Activated CD4-positive, alpha-beta T cell treated with anti-CD3 and anti-CD28 coated beads for 48 hours (primary cell): ENCODE measurements at regions not wholly inside any gene's neighbourhood (a gene's known extent, or its start where the extent isn't known, plus 50 kb on each side); places are given as distances from the start of the nearest gene placed in this dataset.

Source experiments
- DNase-seq: peaks from one replicate; pipeline ENCODE4 v3.0.0-alpha.2; 2020

DNA sequence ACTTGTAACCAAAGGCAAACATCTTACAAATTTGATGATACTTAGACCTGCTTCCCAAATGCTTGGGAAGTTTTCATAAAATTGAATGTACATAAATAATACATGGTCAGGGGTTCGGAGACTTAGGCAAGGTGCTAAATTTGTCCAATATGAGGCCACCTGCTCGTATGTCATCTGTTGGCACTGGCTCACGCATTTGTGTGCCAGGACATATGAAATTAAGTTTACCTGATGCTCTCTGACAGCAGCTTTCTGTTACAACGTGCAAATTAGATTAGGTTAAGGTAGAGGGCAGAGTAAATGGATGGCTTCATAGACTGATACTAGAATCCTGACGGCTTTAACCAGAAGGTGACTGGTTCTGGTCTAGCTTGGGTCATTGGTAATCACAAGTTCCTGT, 970.3 kb upstream of the RBFOX1 start:
- DNase-seq, result no peak

DNA sequence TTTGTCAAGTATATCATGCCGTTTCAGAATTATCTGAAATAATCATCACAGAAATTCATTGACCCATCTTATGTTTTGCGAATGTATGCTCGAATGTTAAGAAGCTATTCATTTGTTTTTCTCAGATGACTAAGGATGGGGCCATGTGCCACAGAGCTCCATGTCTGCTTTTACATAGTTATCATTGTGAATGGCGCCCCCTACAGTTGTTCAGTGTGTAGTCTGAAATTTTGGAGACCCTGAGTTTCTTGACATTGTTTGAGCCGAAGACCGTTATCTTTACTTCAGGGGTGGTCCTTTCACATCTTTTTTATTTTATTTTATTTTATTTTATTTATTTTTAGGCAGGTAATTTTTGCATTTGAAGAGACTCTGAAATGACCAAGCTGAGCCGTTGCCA, 972.0 kb upstream of the RBFOX1 start:
- no peak for DNase-seq

DNA sequence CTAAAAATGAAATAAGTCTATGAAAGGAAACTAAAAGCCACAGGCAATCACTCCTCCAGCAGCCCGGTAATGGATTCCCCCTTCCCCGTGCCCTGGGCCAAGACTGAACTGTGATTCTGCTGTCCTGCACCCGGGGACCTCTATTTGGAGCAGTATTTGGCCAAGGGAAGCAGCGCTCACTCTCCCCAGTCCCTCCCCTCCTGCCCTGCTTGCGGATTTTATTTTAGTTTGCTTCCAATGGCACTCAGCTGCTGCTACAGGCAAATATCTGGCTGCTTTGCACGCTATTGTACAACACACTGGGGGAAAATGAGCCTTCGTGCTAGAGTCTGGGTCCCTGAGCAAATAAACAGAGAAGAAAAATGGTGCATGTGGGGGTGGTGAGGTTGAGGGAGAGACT, 975.7 kb upstream of the RBFOX1 start:
- DNase-seq, result no peak

DNA sequence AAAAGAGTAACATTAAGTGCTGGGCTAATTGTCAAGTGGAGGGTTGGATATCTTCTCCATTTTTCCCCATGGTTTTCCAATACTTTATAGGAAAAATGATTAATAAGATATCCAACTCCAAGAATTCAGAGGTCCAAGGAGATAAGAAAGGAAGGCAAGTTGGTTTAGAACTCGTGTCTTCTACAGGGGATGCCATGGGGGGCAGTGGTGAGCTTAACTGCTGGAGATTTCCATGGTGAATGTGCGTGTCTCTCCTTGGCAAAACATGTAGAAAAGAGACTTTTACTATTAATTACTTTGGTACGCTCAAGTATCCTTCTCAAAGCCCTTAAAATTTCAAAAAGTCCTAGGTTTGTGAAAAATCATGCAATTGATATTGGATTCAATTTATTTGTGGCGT, 982.9 kb upstream of the RBFOX1 start:
- no peak for DNase-seq

DNA sequence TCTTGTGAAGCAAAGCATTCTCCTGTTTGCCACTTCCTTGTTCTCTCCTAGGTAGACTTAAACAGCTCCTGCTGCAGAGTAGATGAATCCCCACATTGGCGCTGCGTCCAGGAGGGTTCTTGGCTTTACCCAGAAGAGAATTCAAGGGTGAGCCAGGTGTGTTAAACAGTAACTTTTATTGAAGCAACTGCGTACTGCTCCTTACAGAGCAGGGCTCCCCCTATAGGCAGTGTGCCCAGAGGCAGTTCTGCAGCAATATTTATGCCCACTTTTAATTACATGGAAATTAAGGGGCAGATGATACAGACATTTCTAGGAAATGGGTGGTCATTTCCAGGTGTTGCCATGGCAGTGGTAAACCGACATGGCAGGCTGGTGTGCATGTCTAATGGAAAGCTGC, 987.6 kb upstream of the RBFOX1 start:
- DNase-seq, result no peak

DNA sequence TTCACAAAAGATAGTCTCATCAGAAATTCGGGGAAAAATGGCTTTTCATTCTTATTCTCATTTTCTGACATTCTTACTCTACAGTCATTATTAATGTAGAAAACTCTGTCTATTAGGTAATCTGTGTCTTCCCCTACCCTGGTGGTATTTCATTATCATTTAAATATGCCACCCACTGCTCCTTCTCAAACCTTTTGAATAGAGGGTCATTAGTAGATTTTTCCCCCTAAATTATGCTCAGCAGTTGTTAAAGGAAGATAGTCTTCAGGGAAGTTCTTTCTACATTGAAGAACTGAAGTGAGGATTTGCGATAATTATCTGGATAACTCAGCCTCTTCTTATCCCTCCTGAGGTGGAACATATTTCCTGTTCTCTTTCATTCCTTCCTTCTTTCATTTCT, 989.5 kb upstream of the RBFOX1 start:
- DNase-seq, result no peak

DNA sequence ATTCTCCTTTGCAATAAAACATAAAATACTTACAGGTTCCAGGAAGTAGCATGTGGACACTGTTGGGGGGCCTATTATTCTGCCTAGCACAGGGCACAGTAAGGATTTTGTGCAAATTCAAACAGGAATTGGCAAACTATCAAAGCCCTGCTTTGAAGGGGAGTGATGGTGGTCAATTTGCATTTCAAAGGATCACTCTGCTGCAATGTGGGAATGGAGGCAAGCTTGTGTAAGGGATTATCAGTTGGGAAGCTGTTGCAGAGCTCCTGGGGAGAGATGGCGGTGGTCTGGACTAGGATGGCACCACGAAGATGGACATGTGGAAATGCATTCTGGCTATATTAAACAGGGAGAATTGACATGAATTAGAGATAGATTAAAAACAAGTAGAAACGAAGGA, 990.7 kb upstream of the RBFOX1 start:
- no peak for DNase-seq

DNA sequence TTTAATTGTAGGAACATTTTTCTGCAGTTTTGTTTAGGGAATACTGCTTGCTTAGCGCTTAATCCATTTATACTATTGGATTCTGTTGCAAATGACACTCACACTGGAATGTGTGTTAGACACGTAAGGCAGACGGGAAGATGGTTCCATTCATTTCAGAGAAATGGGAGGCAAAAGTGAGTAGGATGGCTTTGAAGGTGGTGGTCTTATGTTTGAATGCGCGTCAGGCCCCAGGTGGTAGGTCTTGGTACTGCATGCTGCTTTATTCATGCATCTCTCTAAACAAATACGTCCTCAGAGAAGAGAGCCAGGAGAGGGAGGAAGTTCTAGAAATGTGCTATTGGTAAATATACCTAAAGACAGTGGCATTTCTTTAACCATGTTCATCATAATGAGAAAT, 997.6 kb upstream of the RBFOX1 start:
- peak; percentile 12 for DNase-seq

DNA sequence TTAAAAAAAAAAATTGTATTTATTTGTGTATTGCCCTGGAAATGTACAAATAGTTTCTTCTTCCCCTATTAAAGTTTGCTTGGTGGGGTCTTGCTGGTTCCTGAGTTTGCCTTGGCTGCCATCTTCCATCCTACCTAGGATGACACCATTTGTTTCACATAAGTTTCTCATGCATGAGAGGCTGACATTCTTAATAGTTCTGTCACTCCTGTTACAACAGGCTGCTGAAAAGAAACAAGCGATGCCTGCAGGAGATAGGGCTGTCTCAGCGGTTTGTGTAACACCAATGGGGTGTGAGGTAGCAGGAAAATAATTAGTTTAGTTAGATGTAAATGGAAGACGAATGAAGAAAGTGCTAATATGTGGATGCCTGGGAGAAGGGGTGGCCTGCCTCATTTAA, 1000.9 kb upstream of the RBFOX1 start:
- no peak for DNase-seq

DNA sequence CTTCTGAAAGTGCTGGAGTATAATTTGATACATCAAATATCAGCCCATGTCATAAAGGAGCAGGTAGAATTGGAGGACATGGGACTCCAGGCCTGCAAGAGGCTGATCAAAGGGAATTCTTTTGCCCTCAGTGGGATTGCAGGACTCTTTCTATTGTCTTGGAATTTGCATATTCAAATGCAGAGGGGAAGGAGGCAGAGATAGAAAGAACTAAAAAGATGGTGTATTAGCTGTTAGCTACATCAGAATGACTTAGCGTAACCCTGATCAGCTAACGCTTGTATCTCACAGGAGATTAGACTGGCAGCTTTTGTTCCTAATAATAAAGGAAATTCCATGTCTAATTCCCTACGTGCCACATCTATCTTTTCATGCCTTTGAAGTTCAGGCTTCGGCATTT, 1014.7 kb upstream of the RBFOX1 start:
- no peak for DNase-seq

DNA sequence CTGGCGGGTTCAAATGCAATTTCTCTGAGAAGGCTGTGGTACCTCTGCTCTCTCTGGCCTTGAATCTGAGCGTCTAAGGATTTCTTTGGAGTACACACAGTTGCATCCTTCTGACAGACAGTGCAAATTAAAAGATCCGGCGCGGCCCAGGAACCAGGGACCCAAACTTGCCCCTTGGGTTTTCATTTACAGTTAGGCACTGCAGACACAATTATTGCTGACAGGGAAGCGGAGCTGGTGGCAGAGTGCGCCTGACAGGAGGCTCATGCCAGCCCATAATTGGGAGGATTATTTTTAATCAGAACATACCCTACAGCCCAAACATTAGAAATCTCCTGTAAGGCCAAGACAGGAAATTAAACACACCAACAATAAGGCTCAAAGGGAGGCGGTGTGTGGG, 1023.4 kb upstream of the RBFOX1 start:
- no peak for DNase-seq

DNA sequence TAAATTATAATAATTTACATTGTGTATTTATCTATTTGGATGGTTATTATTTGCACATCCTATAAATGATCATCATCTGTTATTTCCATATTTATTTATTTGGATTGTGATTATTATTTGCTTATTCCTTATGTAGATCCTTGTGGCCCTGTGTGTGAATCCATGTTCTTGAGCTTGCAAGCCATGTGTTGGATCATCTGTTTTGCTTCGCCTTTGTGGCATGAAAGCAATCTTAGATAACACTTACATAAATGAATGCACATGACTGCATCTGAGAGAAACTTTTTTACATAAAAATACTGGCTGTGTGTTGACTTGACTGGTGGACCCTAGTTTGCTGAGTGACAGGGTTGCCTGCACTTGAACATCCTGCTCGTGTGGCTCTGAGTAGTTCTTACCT, 1024.5 kb upstream of the RBFOX1 start:
- no peak for DNase-seq

DNA sequence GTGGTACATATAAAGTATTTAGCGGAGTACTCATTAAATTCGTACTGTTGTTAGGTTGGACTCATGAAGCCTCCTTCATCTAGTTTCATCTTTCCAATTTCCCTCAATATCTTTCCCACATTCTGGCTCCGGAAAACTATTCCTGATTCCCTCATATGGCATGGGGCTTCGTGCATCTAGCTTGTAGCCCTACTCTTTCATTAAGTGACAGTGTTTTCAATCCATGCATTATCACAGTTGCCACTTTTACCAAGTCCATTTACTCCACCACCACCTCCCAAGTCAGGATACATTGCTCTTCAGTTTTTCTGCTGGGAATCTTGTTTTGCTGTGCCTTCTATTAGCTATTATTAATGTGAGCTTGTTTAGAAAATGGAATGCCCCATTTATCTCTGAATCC, 1032.1 kb upstream of the RBFOX1 start:
- no peak for DNase-seq

DNA sequence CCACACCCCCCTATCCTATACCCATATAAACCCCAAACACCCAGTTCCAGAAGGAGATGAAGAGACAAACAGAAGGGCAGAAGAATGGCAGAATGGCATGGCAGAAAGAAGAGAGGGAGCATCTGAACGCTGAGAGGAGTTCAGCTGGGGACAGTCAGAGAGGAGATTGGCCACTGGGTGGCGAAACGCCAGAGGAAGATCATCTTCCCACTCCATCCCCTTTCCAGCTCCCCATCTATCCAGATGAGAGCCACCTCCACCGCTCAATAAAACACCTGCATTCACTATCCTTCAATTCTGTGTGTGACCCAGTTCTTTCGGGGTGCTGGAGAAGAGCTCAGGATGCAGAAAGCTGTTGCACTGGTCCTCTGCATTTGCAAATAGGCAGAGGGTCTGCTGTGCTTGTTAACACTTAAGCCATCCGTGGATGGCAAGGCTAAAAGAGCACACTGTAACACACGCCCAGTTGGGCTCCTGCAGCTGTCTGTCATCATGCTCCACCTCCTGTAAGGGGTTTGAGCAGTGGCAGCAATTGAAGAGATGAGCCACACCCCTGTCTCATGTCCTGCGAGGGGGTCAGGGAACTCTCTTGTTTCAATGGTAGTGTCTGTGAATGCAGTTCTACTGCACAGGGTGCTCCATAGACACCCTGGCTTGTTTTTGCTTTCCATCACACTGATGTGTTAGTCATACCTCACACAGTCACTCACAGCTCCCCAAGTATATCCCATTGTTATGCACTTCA, 1034.8 kb upstream of the RBFOX1 start:
- no peak for DNase-seq

DNA sequence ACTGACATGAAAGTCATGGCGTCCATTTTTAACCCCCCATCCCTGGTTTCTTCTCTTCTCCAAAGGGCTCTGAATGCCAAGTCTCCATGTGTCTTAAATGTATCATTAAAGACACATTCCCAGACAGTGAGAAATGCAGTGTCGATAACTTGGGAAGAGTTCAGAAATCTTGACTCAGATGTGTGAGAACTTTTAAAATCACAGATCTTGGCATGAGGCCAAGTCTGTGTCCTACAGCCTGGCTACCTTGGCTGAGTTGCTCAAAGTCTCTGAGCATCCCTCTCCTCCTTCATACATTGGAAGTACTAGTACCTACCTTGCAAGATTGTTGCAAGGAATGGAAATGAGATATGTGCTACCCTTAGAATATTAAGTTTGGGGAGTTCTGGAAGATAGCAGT, 1046.5 kb upstream of the RBFOX1 start:
- no peak for DNase-seq

DNA sequence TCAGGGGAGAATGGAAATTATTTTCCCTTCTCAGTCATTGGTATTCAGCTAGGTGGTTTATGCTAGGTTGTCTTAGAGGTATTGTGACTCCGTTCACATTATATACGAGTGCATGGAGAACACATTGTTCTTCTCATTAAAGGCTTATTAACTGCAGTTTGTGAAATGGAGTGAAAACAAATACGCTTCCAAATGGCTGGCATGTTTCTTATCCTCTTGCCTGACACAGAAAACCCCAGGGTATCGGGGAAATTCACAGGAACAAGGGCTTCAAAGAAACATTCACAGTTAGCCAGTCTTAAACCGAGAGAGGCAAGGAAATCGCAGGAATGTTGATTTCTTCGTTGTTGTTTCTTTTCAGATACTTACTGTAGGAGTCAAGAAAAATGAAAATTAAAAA, 1047.9 kb upstream of the RBFOX1 start:
- no peak for DNase-seq

DNA sequence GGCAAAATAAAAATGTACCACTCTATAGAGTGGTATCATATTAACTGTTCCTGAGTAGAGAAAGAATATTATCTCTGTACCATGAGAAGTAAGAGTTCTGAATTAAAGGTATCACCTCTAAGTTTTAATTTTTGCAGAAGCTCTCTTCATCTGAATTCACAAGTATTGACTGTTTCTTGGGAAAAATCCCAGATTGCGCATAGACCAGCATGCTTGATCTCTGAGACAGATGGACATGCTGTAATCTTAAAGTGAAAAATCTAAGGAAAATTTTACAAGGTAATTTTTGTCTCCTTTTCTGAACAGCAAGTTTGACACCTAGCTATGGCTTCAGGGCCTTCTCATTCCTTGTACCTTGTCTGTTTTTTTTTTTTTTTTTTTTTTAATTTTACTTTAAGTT, 1050.7 kb upstream of the RBFOX1 start:
- DNase-seq, result no peak

DNA sequence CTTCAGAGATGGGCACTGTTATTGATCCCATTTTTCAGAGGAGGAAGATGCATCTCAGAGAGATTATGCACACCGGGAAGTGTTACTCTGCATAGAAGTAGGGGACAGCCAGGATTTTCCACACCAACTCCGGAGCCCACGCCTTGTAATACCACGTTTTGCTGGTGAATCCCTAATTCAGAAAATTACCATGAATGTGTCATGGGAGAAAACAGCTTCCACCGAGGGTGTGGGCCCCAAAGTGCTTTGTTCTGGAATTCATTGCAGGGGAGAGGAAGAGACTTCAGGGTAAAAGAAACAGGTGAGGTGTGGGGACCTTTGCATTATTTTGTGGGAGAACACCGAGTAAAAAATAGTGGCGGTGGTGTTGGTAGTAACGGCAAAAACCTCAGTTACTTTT, 1051.4 kb upstream of the RBFOX1 start:
- DNase-seq, result no peak

DNA sequence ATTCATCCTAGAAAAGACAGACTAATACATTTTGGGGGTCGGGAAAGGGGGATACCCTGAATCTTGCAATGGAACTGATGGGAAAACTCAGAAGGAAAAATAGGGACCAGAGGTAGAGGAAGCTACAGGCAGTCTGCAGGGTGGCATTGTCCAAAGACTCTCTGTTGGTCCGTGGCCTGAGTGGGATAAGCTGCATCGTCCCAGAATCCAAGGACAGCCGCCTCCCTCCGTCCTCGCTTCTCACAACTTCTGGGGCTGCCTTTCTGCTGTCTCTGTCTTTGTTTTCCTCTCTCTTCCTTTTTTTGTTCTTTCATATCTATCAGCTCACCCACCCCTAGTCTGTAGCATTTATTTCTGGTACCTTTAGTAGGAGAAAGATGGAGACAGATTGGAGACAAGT, 1052.6 kb upstream of the RBFOX1 start:
- no peak for DNase-seq

DNA sequence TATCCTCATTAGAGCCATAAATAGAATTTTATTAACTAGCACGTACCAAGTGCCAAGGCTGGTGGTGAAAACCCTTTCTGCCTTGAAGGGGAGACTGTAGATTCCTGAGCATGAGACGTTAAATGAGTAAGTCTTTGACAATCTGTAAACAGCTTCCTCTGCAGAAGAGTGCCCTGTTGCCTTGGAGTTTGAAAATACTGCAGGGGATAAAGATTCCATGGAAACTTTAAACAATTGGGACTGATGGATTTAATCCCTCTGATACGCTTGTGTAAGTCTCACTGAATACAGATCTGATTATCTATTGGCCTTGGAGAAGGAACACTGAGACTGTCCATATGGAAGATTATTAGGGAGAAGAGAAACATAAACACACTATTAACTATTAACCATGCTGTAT, 1053.4 kb upstream of the RBFOX1 start:
- DNase-seq, result no peak

DNA sequence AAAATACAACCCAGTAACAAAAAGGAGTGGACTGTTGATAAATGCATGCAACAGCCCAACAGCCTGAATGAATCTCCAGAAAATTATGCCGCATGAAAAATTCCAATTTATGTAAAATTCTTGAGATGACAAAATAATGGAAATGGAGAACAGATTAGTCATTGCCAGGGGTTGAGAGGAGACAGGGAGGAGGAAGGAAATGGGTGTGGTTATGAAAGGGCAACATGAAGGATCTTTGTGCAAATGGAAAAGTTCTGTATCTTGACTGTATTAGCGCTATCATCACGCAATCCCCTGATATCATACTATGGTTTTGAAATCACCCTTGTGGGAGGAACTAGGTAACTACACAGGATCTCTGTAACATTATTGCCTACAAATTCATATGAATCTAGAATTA, 1058.3 kb upstream of the RBFOX1 start:
- no peak for DNase-seq

DNA sequence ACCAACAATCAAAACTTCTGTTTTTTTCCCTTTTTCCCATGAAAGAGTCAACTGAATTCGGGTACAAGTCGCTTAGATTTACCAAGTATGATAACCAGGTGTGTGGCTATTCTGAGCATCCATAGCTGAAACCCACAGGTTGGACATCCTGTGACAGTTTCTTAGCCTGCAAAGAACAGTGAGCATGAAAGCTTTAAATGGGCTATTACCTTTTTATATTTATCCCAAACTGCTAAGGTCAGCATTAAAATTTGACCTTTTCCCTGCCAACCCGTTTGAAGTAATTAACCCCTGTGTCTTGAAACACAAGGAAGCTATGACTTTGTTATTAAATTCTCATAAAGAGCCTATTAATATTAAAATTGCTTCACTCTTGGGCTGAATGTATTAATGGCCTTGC, 1065.0 kb upstream of the RBFOX1 start:
- DNase-seq, result no peak

DNA sequence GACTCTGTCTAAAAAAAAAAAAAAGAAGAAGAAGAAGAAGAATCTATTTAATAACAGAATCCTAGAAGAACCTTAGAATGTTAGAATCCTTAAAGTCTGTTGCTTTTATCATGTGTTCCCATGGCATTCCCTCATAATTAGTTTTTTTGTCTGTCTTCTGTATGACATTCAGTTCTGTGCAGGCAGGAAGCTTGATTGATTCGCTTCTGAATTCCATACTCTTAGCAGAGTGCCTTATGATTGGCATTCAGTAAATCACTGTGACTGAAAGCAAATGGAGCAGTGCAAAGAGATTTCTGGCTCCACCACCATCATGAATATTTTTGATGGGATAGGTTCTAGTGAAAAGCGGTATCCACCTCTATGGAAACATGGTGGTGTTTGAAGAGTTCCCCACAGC, 1065.9 kb upstream of the RBFOX1 start:
- no peak for DNase-seq

DNA sequence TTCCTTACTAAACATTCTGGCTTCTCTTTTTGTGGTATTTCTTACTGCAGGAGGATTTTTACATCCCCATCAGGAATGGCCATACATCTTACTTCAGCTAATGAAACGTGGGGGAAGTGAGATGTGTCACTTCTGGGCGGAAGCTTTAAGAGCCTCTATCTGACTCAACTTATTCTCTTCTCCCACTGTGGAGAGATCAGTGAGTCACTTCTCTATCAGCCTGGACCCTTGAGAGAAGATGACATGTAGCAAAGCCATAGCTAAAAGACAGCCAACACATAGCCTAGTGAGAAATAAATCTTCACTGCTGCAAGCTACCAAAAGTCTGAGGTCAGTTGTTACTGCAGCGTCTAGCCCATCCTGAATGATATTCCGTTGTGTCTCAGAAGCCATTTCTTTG, 1066.7 kb upstream of the RBFOX1 start:
- DNase-seq, result no peak

DNA sequence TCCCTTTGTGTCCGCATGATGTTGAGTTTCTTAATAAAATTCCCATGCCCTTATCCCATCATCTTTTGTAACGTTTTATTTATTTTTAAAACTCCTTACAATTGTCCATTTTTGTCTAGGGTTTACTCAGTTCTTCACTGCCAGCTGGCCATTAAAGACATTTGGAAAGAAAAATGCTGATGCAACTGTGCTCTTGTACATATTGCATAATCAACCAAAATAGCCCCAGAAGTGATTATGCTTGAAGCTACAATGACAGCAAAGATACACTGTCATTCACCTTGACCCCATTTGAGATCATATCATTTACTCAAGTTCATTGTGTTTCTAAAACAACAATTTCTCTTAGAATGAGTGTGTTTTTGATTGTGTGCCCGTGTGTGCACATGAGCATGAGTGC, 1074.6 kb upstream of the RBFOX1 start:
- no peak for DNase-seq

DNA sequence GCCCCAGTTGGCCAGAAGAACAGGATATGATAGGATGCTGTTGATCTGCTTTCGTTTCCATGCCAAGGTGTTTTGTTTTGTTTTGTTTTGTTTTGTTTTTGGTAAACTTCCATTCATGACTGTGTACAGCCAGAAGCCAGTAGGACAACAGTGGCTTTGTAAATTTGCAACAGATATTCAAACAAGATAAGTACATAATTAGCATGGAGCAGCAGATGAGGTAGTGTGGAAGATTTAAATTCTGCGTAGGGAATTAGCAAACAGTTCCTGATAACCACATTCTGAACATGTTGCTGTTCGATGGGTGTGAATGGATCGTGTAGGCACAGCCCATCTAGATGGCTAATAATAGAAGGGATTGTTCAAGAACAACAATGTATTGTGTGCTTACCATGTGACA, 1080.1 kb upstream of the RBFOX1 start:
- no peak for DNase-seq
